Fibroblast of villous mesenchyme (primary cell): ENCODE measurements at regions not wholly inside any gene's neighbourhood (a gene's known extent, or its start where the extent isn't known, plus 50 kb on each side); places are given as distances from the start of the nearest gene placed in this dataset.

ENCODE experiments used
- DNase-seq: peaks from one replicate; pipeline ENCODE4 v3.0.0-alpha.2; 2010; ENCODE audit warnings: low read depth
- H3K4me3 ChIP-seq: 2 replicates; pipeline ENCODE4 v1.5.1; 2011; ENCODE audit warnings: low read depth, mild to moderate bottlenecking, low read length
- TF ChIP-seq, protein P1 (sequence below): IDR thresholded peaks from 2 replicates; pipeline ENCODE4 v1.5.1; 2012; ENCODE audit warnings: low read depth, mild to moderate bottlenecking, low read length; ENCODE audit not compliant: insufficient read depth

DNA sequence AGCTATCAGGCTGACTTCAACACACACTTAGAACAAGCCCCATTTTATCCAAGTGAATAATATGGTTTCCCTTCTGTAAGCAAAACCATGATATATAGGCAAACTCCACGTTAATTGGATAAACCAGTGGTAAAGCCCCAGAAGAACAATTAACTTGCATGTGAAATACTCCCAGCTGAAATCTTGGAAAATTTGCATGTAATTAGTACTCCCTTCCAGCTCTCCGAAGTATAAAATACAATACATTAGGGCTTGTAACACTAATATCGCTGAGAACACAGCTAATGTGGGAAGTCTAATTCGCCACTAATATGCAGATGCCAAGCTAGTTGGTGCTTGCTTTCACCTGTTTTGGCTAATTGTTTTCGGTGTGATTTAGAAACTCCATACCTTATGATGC, 859.0 kb upstream of the AUTS2 start:
- DNase-seq: no peak
- TF ChIP-seq, protein P1, sequence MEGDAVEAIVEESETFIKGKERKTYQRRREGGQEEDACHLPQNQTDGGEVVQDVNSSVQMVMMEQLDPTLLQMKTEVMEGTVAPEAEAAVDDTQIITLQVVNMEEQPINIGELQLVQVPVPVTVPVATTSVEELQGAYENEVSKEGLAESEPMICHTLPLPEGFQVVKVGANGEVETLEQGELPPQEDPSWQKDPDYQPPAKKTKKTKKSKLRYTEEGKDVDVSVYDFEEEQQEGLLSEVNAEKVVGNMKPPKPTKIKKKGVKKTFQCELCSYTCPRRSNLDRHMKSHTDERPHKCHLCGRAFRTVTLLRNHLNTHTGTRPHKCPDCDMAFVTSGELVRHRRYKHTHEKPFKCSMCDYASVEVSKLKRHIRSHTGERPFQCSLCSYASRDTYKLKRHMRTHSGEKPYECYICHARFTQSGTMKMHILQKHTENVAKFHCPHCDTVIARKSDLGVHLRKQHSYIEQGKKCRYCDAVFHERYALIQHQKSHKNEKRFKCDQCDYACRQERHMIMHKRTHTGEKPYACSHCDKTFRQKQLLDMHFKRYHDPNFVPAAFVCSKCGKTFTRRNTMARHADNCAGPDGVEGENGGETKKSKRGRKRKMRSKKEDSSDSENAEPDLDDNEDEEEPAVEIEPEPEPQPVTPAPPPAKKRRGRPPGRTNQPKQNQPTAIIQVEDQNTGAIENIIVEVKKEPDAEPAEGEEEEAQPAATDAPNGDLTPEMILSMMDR: no peak
- no peak overlapping the region for H3K4me3 ChIP-seq

- TF ChIP-seq, protein P1: no peak
- DNase-seq: no peak
- no peak overlapping the region for H3K4me3 ChIP-seq
These were observed 854.2 kb upstream of the AUTS2 start for GRCh38 chr7:68744036-68744435.

DNA sequence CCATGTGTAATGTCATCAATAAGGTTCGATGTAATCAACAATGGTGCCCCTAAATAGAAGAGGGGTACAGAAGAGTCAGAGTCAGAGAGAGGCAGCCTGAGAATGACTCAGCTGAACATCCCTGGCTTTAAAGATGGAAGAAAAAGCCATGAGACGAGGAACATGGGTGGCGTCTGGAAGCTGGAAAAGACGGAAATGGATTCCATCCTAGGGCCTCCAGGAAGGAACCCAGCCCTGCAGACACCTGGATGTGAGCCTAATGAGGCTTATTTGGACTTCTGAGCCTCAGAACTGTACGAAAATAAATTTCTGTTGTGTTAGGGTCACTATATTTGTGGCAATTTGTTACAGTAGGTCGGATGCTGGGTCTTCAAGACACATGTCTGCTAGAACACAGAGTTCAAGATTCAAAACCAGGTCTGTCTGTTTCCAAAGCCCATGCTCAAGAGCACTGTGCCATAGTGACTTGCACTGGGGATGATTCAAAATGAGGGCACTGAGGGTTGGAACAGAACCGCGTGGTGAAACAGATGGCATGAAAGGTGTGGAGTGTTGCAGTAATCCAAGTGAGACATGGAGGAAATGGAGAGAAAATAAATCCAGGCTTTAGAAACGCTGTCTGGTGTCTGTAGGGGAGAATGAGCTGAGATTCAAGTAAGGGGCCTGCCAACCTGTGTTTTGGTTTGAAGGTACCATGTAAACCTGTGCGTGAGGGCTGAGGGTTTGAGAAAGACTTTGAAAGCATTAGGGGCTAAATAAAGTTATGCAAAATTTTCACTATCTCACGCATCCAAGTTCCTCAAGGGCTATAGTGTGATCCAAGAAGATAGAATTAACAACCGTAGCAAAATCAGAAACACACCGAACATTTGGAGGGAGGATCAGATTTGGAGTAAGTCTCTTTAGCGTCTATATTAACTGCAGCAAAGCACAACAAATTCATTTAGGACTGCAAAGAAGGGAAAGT, 849.1 kb upstream of the AUTS2 start:
- TF ChIP-seq, protein P1: no peak
- no peak for DNase-seq
- H3K4me3 ChIP-seq: no peak overlapping the region

- no peak for DNase-seq
These were observed 845.6 kb upstream of the AUTS2 start for GRCh38 chr7:68752485-68753178.

DNA sequence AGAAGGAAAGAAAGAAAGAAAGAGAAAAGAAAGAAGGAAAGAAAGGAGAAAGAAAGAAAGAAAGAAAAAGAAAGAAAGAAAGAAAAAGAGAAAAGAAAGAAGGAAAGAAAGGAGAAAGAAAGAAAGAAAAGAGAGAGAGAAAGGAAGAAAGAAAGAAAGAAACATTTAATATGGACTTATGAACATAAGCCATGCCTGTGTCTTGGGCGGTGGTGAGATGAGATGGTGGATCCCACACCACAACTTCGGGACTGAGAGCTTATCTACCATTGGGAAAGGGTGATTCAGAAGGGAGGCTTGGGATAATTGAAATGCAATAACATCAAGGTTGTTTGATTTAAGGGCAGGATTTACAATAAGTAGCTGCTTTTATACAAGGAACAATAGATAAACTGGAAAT, 843.9 kb upstream of the AUTS2 start:
- no peak for DNase-seq
- TF ChIP-seq, protein P1: no peak
- no peak overlapping the region for H3K4me3 ChIP-seq

More at GRCh38 chr7:68752485-68753178, 845.6 kb upstream of the AUTS2 start:
- TF ChIP-seq, protein P1: no peak
- H3K4me3 ChIP-seq: no peak overlapping the region

- H3K4me3 ChIP-seq: no peak overlapping the region
- DNase-seq: no peak
- TF ChIP-seq, protein P1: no peak
These were observed 841.2 kb upstream of the AUTS2 start for GRCh38 chr7:68756986-68757495.
